Activated T-helper 1 cell treated with anti-CD3 and anti-CD28 coated beads, Interleukin-12 subunit alpha, Interleukin-12 subunit beta, Interleukin-2, Interleukin-4 antibody, amounts not matched to agents 30 ng/mL and 10 ng/mL and 1 ng/mL, durations not matched to agents 14 hours and 24 hours and 36 hours (primary cell): ENCODE measurements at regions not wholly inside any gene's neighbourhood (a gene's known extent, or its start where the extent isn't known, plus 50 kb on each side); places are given as distances from the start of the nearest gene placed in this dataset.

Experiments used
- DNase-seq: peaks from one replicate; pipeline ENCODE4 v3.0.0; 2021; ENCODE audit warnings: low spot score
- H3K27ac Mint-ChIP-seq: one replicate; pipeline ENCODE4 v1.8.0; 2021; ENCODE audit warnings: mild to moderate bottlenecking, mixed read lengths
- H3K27me3 Mint-ChIP-seq: one replicate; pipeline ENCODE4 v1.8.0; 2022; ENCODE audit warnings: mild to moderate bottlenecking, moderate library complexity, mixed read lengths; ENCODE audit not compliant: insufficient read depth
- H3K36me3 Mint-ChIP-seq: one replicate; pipeline ENCODE4 v1.8.0; 2021; ENCODE audit warnings: low read depth, mixed read lengths
- H3K4me1 Mint-ChIP-seq: one replicate; pipeline ENCODE4 v1.8.0; 2021; ENCODE audit warnings: low read depth, mixed read lengths
- H3K4me3 Mint-ChIP-seq: one replicate; pipeline ENCODE4 v1.8.0; 2021; ENCODE audit warnings: mild to moderate bottlenecking, moderate library complexity, mixed read lengths
- H3K9me3 Mint-ChIP-seq: one replicate; pipeline ENCODE4 v1.8.0; 2021; ENCODE audit warnings: mixed read lengths
- intact Hi-C: fragments of 100-400 bp; cut with micrococcal nuclease; formaldehyde crosslinking; loops from one replicate; pipeline ENCODE4 v1.15.1; 2024

DNA sequence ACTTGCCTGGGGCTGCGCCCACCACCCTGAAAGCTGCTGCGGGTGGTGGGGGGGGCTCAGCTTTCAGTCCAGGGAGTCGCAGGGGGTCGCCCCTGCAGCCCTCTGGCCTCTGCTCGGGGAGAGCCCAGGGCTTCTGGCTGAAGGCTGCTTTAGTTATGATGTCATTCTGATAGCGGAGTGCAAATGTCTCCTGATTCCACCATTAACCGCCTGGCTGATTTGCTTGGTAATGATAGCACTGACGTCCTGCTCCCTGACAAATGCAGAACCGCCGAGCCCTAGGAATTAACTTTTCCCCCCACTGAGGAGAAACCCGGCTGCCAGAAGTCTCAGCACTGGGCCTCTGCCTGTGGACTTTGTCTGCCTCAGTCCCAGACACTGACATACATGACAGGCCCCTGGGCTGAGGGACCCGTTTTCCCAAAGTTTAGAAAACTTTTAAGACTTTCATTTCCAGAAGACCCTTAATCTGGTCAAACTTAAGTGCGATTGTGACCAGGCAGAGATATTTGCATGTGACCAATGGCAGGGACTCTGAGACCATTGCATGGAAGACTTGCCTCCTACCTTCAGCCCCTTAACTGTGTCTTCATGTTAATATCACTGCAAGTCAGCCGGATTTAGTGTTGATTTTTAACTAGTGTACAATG is 142.5 kb upstream of the ZNF536 start:
- peaks cover 7% of the 10 kb centered on the region for H3K36me3 Mint-ChIP-seq
- H3K4me1 Mint-ChIP-seq, result peaks cover 17% of the 10 kb centered on the region
- no peak overlapping the region for H3K4me3 Mint-ChIP-seq
- H3K9me3 Mint-ChIP-seq, result peaks cover 4% of the 10 kb centered on the region
- intact Hi-C loops, result loop anchor here (5.0 to 10.0 kb wide), 3 partner anchors 145 to 1995 kb away; partner anchors contain the start of gene ZNF536
- DNase-seq, result no peak
- peaks cover 45% of the 10 kb centered on the region for H3K27me3 Mint-ChIP-seq
- H3K27ac Mint-ChIP-seq, result no peak overlapping the region

- intact Hi-C loops, result no loop called here
- Mint-ChIP-seq H3K9me3 (no peaks in the 10 kb centered on the region), H3K4me1 (peaks cover 8% of the 10 kb centered on the region), H3K27me3 (peaks cover 43% of the 10 kb centered on the region), H3K27ac (no peak overlapping the region), H3K4me3 (no peak overlapping the region), H3K36me3 (peaks cover 3% of the 10 kb centered on the region)
- no peak for DNase-seq
These were observed 140.5 kb upstream of the ZNF536 start for GRCh38 chr19:30231408-30232318.

DNA sequence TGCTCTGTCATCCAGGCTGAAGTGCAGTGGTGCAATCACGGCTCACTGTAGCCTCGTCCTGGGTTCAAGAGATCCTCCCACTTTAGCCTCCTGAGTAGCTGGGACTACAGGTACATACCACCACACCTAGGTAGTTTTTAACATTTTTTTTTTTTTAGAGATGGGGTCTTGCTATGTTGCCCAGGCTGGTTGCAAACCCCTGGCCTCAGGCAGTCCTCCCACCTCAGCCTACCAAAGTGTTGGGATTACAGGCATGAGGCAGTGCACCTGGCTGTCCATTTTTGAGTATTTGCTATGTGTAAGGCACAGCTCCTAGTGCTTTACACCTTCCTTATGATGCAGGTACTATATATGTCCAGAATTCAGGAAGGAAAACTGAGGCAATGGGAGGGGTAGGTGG is 138.8 kb upstream of the ZNF536 start:
- H3K36me3 Mint-ChIP-seq, result no peaks in the 10 kb centered on the region
- no peak overlapping the region for H3K4me3 Mint-ChIP-seq
- H3K4me1 Mint-ChIP-seq, result no peaks in the 10 kb centered on the region
- no peaks in the 10 kb centered on the region for H3K9me3 Mint-ChIP-seq
- no peak overlapping the region for H3K27ac Mint-ChIP-seq
- intact Hi-C loops, result no loop called here
- no peak for DNase-seq
- H3K27me3 Mint-ChIP-seq, result peaks cover 35% of the 10 kb centered on the region

DNA sequence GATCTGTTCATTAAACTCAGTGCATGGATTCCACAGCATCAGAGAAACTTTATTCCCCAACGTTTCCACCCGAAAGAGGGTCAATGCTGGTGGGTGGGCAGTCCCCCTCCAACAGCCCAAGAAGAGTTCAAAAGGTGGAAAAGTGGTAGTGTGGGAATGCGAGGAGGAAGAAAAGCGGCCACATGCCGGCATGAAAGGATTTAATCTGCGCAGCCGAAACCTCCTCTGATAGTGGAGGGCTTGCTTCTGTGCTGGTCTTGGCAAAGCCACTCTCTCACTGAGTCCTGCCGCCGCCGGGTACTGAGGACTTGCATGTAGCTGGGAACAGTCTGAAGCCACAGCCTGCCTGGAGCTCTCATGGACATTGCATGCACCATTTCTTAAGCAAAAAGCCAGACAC is 136.2 kb upstream of the ZNF536 start:
- Mint-ChIP-seq H3K9me3 (no peaks in the 10 kb centered on the region), H3K4me1 (no peaks in the 10 kb centered on the region), H3K27me3 (peaks cover 21% of the 10 kb centered on the region), H3K36me3 (no peaks in the 10 kb centered on the region), H3K4me3 (no peak overlapping the region), H3K27ac (no peak overlapping the region)
- DNase-seq, result no peak
- intact Hi-C loops, result no loop called here

DNA sequence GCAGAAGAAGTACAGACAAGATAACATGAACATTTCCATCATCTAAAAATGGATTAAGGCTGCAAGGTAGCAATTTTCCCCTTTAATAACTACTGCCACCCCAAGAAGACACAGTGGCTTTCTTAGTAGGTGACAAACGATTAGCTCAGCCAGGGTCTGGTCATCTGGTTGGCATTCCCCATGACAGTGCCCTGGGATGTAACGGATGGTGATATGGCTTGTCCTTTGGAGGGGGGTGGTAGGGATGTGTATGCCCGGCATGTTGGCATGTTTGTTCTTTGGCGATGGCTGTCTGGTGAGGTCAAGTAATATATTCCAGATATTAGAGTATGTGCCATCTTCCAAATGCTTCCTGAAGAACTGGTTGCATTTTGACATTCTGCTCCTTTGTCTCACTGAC is 135.6 kb upstream of the ZNF536 start:
- Mint-ChIP-seq H3K9me3 (no peaks in the 10 kb centered on the region), H3K27me3 (peaks cover 19% of the 10 kb centered on the region), H3K4me3 (no peak overlapping the region), H3K36me3 (no peaks in the 10 kb centered on the region), H3K4me1 (no peaks in the 10 kb centered on the region), H3K27ac (no peak overlapping the region)
- intact Hi-C loops, result no loop called here
- no peak for DNase-seq

GRCh38 chr19:30237140-30237539 is 135.0 kb upstream of the ZNF536 start:
- H3K27ac Mint-ChIP-seq, result no peak overlapping the region
- no peaks in the 10 kb centered on the region for H3K36me3 Mint-ChIP-seq
- no peaks in the 10 kb centered on the region for H3K9me3 Mint-ChIP-seq
- intact Hi-C loops, result no loop called here
- H3K27me3 Mint-ChIP-seq, result peaks cover 21% of the 10 kb centered on the region
- DNase-seq, result no peak
- no peaks in the 10 kb centered on the region for H3K4me1 Mint-ChIP-seq
- H3K4me3 Mint-ChIP-seq, result no peak overlapping the region

DNA sequence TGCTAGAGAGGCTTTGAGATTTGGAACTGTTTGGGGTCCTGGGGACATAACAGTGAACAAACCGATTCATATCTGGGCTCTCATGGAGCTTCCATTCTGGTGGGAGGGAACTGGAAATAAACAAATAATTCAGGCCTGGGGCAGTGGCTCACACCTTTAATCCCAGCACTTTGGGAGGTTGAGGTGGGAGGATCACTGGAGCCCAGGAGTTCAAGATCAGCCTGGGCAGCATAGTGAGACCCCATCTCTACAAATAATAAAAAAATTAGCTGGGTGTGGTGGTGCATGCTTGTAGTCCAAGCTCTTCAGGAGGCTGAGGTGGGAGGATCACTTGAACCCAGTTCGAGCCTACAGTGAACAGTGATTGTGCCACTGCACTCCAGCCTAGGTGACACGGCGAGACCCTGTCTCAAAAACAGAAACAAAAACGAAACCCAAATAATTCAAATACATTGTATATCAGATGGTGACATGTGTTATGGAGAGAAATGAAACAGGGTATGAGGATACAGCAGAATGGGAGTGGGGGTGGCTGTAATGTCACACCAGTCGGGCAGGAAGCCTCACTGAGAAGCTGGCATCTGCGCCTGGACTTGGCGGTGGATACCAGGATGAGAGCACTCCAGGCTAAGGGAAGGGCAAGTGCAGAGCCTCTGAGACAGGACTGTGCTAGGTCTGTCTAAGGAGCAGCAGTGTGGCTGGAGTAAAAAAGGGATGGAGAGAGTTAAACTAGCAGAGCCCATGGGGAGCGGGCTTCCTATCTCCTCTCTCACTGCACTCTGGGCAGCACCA is 131.1 kb upstream of the ZNF536 start:
- Mint-ChIP-seq H3K9me3 (no peaks in the 10 kb centered on the region), H3K27me3 (peaks cover 10% of the 10 kb centered on the region), H3K36me3 (no peaks in the 10 kb centered on the region), H3K4me3 (no peak overlapping the region), H3K4me1 (no peaks in the 10 kb centered on the region), H3K27ac (no peak overlapping the region)
- no peak for DNase-seq
- intact Hi-C loops, result no loop called here

DNA sequence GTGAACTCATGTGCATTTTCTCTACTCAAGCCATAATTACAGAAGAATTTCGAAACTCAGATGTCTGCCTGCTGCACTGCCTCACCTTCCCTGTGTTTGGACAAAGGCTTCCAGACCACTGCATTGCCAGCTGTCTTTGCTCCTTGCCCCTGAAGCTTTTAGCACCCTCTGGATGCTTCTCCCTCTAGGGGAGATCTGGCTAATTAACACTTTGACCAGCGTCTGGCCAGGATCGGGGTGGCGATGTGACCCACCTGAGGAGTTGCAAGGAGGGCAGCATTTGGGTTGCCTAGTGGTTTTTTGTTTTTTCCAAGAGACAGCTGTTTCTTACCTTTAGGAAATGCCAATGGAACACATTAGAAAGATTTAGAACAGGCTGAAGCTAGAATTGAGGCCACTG is 127.7 kb upstream of the ZNF536 start:
- Mint-ChIP-seq H3K9me3 (no peaks in the 10 kb centered on the region), H3K36me3 (no peaks in the 10 kb centered on the region), H3K4me3 (no peak overlapping the region), H3K27ac (no peak overlapping the region), H3K4me1 (no peaks in the 10 kb centered on the region), H3K27me3 (peaks cover 7% of the 10 kb centered on the region)
- DNase-seq, result no peak
- intact Hi-C loops, result no loop called here

- H3K4me1 Mint-ChIP-seq, result no peaks in the 10 kb centered on the region
- no peak for DNase-seq
- no peaks in the 10 kb centered on the region for H3K36me3 Mint-ChIP-seq
- peaks cover 5% of the 10 kb centered on the region for H3K27me3 Mint-ChIP-seq
- H3K4me3 Mint-ChIP-seq, result no peak overlapping the region
- H3K27ac Mint-ChIP-seq, result no peak overlapping the region
- intact Hi-C loops, result no loop called here
- H3K9me3 Mint-ChIP-seq, result no peaks in the 10 kb centered on the region
These were observed 126.7 kb upstream of the ZNF536 start for GRCh38 chr19:30245401-30246039.

GRCh38 chr19:30249911-30250310 is 122.3 kb upstream of the ZNF536 start:
- Mint-ChIP-seq H3K4me3 (no peak overlapping the region), H3K4me1 (no peaks in the 10 kb centered on the region), H3K9me3 (no peaks in the 10 kb centered on the region), H3K27ac (no peak overlapping the region), H3K36me3 (no peaks in the 10 kb centered on the region), H3K27me3 (peaks cover 5% of the 10 kb centered on the region)
- intact Hi-C loops, result no loop called here
- DNase-seq, result no peak

GRCh38 chr19:30252214-30252613 is 120.0 kb upstream of the ZNF536 start:
- no peak for DNase-seq
- Mint-ChIP-seq H3K4me1 (no peaks in the 10 kb centered on the region), H3K36me3 (no peaks in the 10 kb centered on the region), H3K27ac (no peak overlapping the region), H3K27me3 (peaks cover 18% of the 10 kb centered on the region), H3K4me3 (no peak overlapping the region), H3K9me3 (no peaks in the 10 kb centered on the region)
- intact Hi-C loops, result no loop called here

- no peaks in the 10 kb centered on the region for H3K9me3 Mint-ChIP-seq
- no peak for DNase-seq
- H3K27ac Mint-ChIP-seq, result no peak overlapping the region
- no peaks in the 10 kb centered on the region for H3K4me1 Mint-ChIP-seq
- peaks cover 18% of the 10 kb centered on the region for H3K27me3 Mint-ChIP-seq
- H3K36me3 Mint-ChIP-seq, result no peaks in the 10 kb centered on the region
- intact Hi-C loops, result no loop called here
- no peak overlapping the region for H3K4me3 Mint-ChIP-seq
These were observed 118.6 kb upstream of the ZNF536 start for GRCh38 chr19:30253581-30253996.
